Activated naive CD4-positive, alpha-beta T cell treated with Interleukin-2 at 50 U/mL for 16 hours (primary cell): ENCODE measurements at regions not wholly inside any gene's neighbourhood (a gene's known extent, or its start where the extent isn't known, plus 50 kb on each side); places are given as distances from the start of the nearest gene placed in this dataset.
"Not testable (repeated sequence)": the region's sequence is repeated elsewhere in the genome, so short reads cannot be mapped to it uniquely, and the experiment has no call there.

Experiments used
- DNase-seq: peaks from one replicate; pipeline ENCODE4 v3.0.0-alpha.2; 2020

GRCh38 chr6:120786256-120786655 lies 548.0 kb downstream of the TBC1D32 start:
- no peak for DNase-seq

GRCh38 chr6:120785459-120786086 lies 548.7 kb downstream of the TBC1D32 start:
- DNase-seq = no peak

GRCh38 chr6:120779441-120779840 lies 554.8 kb downstream of the TBC1D32 start:
- no peak for DNase-seq

GRCh38 chr6:120775698-120776097 lies 558.6 kb downstream of the TBC1D32 start:
- DNase-seq = no peak

GRCh38 chr6:120774275-120774674 lies 560.0 kb downstream of the TBC1D32 start:
- DNase-seq = no peak

GRCh38 chr6:120771019-120771418 lies 563.3 kb downstream of the TBC1D32 start:
- DNase-seq = no peak

GRCh38 chr6:120764312-120764711 lies 570.0 kb downstream of the TBC1D32 start:
- DNase-seq = no peak

- DNase-seq = no peak
Measured at GRCh38 chr6:120759570-120759969, 574.7 kb downstream of the TBC1D32 start.

- not testable (repeated sequence) for DNase-seq
Measured at GRCh38 chr6:120748574-120748973, 585.7 kb downstream of the TBC1D32 start.

- no peak for DNase-seq
Measured at GRCh38 chr6:120736740-120737139, 597.5 kb downstream of the TBC1D32 start.

GRCh38 chr6:120735641-120736040 lies 598.6 kb downstream of the TBC1D32 start:
- DNase-seq = no peak

- no peak for DNase-seq
Measured at GRCh38 chr6:120711255-120711654, 623.0 kb downstream of the TBC1D32 start.

GRCh38 chr6:120700001-120700400 lies 634.3 kb downstream of the TBC1D32 start:
- no peak for DNase-seq

- no peak for DNase-seq
Measured at GRCh38 chr6:120686492-120686891, 647.8 kb downstream of the TBC1D32 start.

- no peak for DNase-seq
Measured at GRCh38 chr6:120682145-120682544, 652.1 kb downstream of the TBC1D32 start.

GRCh38 chr6:120681204-120681603 lies 653.1 kb downstream of the TBC1D32 start:
- DNase-seq = no peak

GRCh38 chr6:120675886-120676285 lies 658.4 kb downstream of the TBC1D32 start:
- no peak for DNase-seq

- no peak for DNase-seq
Measured at GRCh38 chr6:120671519-120671918, 662.8 kb downstream of the TBC1D32 start.

GRCh38 chr6:120652506-120652905 lies 681.8 kb downstream of the TBC1D32 start:
- no peak for DNase-seq

- no peak for DNase-seq
Measured at GRCh38 chr6:120648713-120649112, 685.6 kb downstream of the TBC1D32 start.

- DNase-seq = no peak
Measured at GRCh38 chr6:120646101-120646500, 688.2 kb downstream of the TBC1D32 start.

- DNase-seq = no peak
Measured at GRCh38 chr6:120632975-120633374, 701.3 kb downstream of the TBC1D32 start.

- no peak for DNase-seq
Measured at GRCh38 chr6:120627612-120628011, 706.7 kb downstream of the TBC1D32 start.

- no peak for DNase-seq
Measured at GRCh38 chr6:120622127-120622631, 712.1 kb downstream of the TBC1D32 start.

GRCh38 chr6:120620900-120621299 lies 713.4 kb downstream of the TBC1D32 start:
- no peak for DNase-seq
